Mesothelial cell of epicardium (in vitro differentiated cells): ENCODE measurements at regions not wholly inside any gene's neighbourhood (a gene's known extent, or its start where the extent isn't known, plus 50 kb on each side); places are given as distances from the start of the nearest gene placed in this dataset.
"Not testable (repeated sequence)": the region's sequence is repeated elsewhere in the genome, so short reads cannot be mapped to it uniquely, and the experiment has no call there.

ENCODE experiments used
- DNase-seq, 2 experiments: peaks; one replicate each; pipeline ENCODE4 v3.0.0; 2021; ENCODE audit warnings: low spot score in 2 of 2; ENCODE audit not compliant: unreplicated experiment in 2 of 2
- H3K27ac Mint-ChIP-seq: 2 replicates; pipeline ENCODE4 v1.8.0; 2021; ENCODE audit warnings: mixed read lengths
- H3K27me3 Mint-ChIP-seq: 2 replicates; pipeline ENCODE4 v1.8.0; 2021; ENCODE audit warnings: low read depth, mixed read lengths
- H3K36me3 Mint-ChIP-seq: 2 replicates; pipeline ENCODE4 v1.8.0; 2021; ENCODE audit warnings: mixed read lengths
- H3K4me1 Mint-ChIP-seq: 2 replicates; pipeline ENCODE4 v1.8.0; 2021; ENCODE audit warnings: mixed read lengths
- H3K4me3 Mint-ChIP-seq: 2 replicates; pipeline ENCODE4 v1.8.0; 2021; ENCODE audit warnings: mild to moderate bottlenecking, moderate library complexity, mixed read lengths
- H3K9me3 Mint-ChIP-seq: 2 replicates; pipeline ENCODE4 v1.8.0; 2021; ENCODE audit warnings: mixed read lengths
- TF ChIP-seq, protein P1 (sequence below): fragments of 200-600 bp; sonication (generic); IDR thresholded peaks from one replicate; pipeline ENCODE4 v1.5.0; 2021; ENCODE audit warnings: antibody characterized with exemption; ENCODE audit not compliant: unreplicated experiment

DNA sequence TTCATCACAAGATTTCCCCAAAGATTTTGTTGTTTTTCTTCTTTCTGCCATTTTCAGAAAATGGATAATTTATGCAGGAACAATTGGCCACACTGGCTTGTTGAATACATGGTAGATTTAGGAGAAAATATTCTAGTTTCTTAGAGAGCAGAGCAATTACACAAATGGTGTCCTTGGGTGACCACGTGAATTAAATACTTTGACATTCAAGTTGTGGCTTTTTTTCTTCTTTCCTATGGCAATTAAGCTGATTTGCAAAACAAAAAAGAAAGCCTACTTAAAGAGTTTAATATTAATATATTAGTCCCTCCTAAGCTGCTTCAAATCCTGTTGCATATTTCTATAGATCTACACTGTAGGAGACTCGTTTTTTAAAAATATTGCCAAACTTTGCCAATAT lies 133.0 kb upstream of the HTR2C start:
- Mint-ChIP-seq H3K27ac (no peak overlapping the region), H3K36me3 (no peaks in the 10 kb centered on the region), H3K9me3 (peaks cover 4% of the 10 kb centered on the region), H3K27me3 (no peaks in the 10 kb centered on the region), H3K4me1 (peaks cover 6% of the 10 kb centered on the region), H3K4me3 (no peak overlapping the region)
- TF ChIP-seq, protein P1, sequence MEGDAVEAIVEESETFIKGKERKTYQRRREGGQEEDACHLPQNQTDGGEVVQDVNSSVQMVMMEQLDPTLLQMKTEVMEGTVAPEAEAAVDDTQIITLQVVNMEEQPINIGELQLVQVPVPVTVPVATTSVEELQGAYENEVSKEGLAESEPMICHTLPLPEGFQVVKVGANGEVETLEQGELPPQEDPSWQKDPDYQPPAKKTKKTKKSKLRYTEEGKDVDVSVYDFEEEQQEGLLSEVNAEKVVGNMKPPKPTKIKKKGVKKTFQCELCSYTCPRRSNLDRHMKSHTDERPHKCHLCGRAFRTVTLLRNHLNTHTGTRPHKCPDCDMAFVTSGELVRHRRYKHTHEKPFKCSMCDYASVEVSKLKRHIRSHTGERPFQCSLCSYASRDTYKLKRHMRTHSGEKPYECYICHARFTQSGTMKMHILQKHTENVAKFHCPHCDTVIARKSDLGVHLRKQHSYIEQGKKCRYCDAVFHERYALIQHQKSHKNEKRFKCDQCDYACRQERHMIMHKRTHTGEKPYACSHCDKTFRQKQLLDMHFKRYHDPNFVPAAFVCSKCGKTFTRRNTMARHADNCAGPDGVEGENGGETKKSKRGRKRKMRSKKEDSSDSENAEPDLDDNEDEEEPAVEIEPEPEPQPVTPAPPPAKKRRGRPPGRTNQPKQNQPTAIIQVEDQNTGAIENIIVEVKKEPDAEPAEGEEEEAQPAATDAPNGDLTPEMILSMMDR, result no peak
- no peak for DNase-seq

DNA sequence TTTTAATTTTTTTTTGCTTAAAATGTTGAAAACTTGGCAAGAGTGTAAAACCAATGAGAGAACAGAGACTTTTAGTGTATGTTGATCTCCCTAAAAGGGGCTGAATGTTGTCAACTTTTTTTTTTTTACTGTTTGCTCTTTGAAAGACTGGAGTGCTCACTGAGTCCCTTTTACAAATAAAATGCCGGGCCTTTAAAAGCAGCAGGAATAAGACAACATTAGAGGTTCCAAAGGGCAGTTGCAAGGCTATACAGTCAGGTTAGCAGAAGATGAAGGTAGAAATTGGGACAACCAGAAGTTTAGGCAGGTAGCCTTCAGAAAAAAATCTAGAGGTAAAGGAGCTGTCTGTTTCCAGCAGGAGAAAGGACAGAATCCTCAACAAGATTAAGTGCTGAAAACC lies 132.5 kb upstream of the HTR2C start:
- Mint-ChIP-seq H3K9me3 (peaks cover 4% of the 10 kb centered on the region), H3K4me3 (no peak overlapping the region)

GRCh38 chrX:114462266-114462665 lies 121.6 kb upstream of the HTR2C start:
- TF ChIP-seq, protein P1, result no peak
- DNase-seq, result no peak
- H3K27me3 Mint-ChIP-seq, result peaks cover 31% of the 10 kb centered on the region
- no peaks in the 10 kb centered on the region for H3K9me3 Mint-ChIP-seq
- no peaks in the 10 kb centered on the region for H3K36me3 Mint-ChIP-seq
- H3K4me3 Mint-ChIP-seq, result no peak overlapping the region
- no peak overlapping the region for H3K27ac Mint-ChIP-seq
- peaks cover 9% of the 10 kb centered on the region for H3K4me1 Mint-ChIP-seq

More for the DNA sequence above, 132.5 kb upstream of the HTR2C start:
- Mint-ChIP-seq H3K27ac (no peak overlapping the region), H3K4me1 (peaks cover 6% of the 10 kb centered on the region), H3K27me3 (no peaks in the 10 kb centered on the region), H3K36me3 (no peaks in the 10 kb centered on the region)
- TF ChIP-seq, protein P1, result no peak
- DNase-seq, result no peak

DNA sequence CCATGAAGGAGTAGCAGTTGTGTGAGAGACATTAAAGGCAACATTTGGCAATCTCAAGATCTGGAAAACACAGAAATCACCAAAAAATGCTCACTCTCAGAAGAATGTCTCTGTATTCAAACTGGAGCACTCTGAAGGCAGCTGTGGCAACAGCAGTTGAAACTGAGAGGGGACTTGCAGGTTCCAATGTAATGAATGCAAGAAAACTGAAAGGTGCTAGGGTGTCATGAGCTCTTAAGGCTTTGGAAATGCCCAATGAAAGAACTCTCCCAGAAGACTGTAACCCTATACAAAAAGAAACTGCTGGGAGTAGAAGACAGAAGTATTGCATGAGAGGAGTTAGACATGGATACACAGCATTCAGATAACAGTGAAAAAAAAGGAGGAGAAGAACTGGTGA lies 118.2 kb upstream of the HTR2C start:
- H3K36me3 Mint-ChIP-seq, result no peaks in the 10 kb centered on the region
- H3K4me1 Mint-ChIP-seq, result peaks cover 9% of the 10 kb centered on the region
- H3K27ac Mint-ChIP-seq, result no peak overlapping the region
- H3K4me3 Mint-ChIP-seq, result no peak overlapping the region
- H3K9me3 Mint-ChIP-seq, result no peaks in the 10 kb centered on the region
- DNase-seq, result no peak
- TF ChIP-seq, protein P1, result no peak
- peaks cover 61% of the 10 kb centered on the region for H3K27me3 Mint-ChIP-seq

- not testable (repeated sequence) for H3K9me3 Mint-ChIP-seq, H3K4me1 Mint-ChIP-seq, DNase-seq, H3K36me3 Mint-ChIP-seq, H3K27ac Mint-ChIP-seq, H3K4me3 Mint-ChIP-seq
- H3K27me3 Mint-ChIP-seq, result peaks cover 42% of the 10 kb centered on the region
Observed at GRCh38 chrX:114472008-114472407, 111.9 kb upstream of the HTR2C start.

- no peaks in the 10 kb centered on the region for H3K36me3 Mint-ChIP-seq
- TF ChIP-seq, protein P1, result no peak
- no peak for DNase-seq
- no peak overlapping the region for H3K4me3 Mint-ChIP-seq
- H3K9me3 Mint-ChIP-seq, result no peaks in the 10 kb centered on the region
- peaks cover 34% of the 10 kb centered on the region for H3K27me3 Mint-ChIP-seq
- no peaks in the 10 kb centered on the region for H3K4me1 Mint-ChIP-seq
- no peak overlapping the region for H3K27ac Mint-ChIP-seq
Observed at GRCh38 chrX:114472788-114473187, 111.1 kb upstream of the HTR2C start.
